MM.1S (cell line): ENCODE measurements at regions not wholly inside any gene's neighbourhood (a gene's known extent, or its start where the extent isn't known, plus 50 kb on each side); places are given as distances from the start of the nearest gene placed in this dataset.

ENCODE experiments used
- DNase-seq: peaks from one replicate; pipeline ENCODE4 v3.0.0-alpha.2; 2015
- H2AFZ ChIP-seq: fragments of 300-600 bp; sonication (generic); 2 replicates; pipeline ENCODE4 v1.6.0; 2016; ENCODE audit warnings: antibody characterized with exemption, low read length
- H3F3A ChIP-seq: fragments of 300-600 bp; sonication (generic); 2 replicates; pipeline ENCODE4 v1.6.1; 2016; ENCODE audit warnings: mild to moderate bottlenecking, antibody characterized with exemption, low read length, moderate library complexity, mixed read lengths; ENCODE audit not compliant: insufficient read depth
- H3K27ac ChIP-seq: fragments of 300-600 bp; sonication (generic); 2 replicates; pipeline ENCODE4 v1.5.1; 2016; ENCODE audit warnings: mild to moderate bottlenecking, low read length
- H3K27me3 ChIP-seq: fragments of 300-600 bp; sonication (generic); replicated peaks from 2 replicates; pipeline ENCODE4 v1.6.0; 2016; ENCODE audit warnings: low read length; ENCODE audit not compliant: insufficient read depth
- H3K36me3 ChIP-seq: fragments of 300-600 bp; sonication (generic); replicated peaks from 2 replicates; pipeline ENCODE4 v1.6.1; 2016; ENCODE audit warnings: mild to moderate bottlenecking, low read length, mixed read lengths; ENCODE audit not compliant: insufficient read depth
- H3K4me1 ChIP-seq: fragments of 300-600 bp; sonication (generic); 2 replicates; pipeline ENCODE4 v1.6.1; 2016; ENCODE audit warnings: low read length, mixed read lengths
- H3K4me2 ChIP-seq: fragments of 300-600 bp; sonication (generic); 2 replicates; pipeline ENCODE4 v1.6.0; 2016; ENCODE audit warnings: low read depth, low read length
- H3K4me3 ChIP-seq: fragments of 300-600 bp; sonication (generic); 2 replicates; pipeline ENCODE4 v1.5.1; 2016; ENCODE audit warnings: low read length, mixed read lengths
- H3K79me2 ChIP-seq: fragments of 300-600 bp; sonication (generic); 2 replicates; pipeline ENCODE4 v1.6.1; 2016; ENCODE audit warnings: mixed run types, low read length, mixed read lengths
- H3K9ac ChIP-seq: fragments of 300-600 bp; sonication (generic); 2 replicates; pipeline ENCODE4 v1.6.1; 2016; ENCODE audit warnings: low read length, mixed read lengths
- H3K9me2 ChIP-seq: fragments of 300-600 bp; sonication (generic); replicated peaks from 2 replicates; pipeline ENCODE4 v1.6.1; 2016; ENCODE audit warnings: mild to moderate bottlenecking, low read length, mixed read lengths; ENCODE audit not compliant: insufficient read depth
- H3K9me3 ChIP-seq: fragments of 300-600 bp; sonication (generic); replicated peaks from 2 replicates; pipeline ENCODE4 v1.6.1; 2016; ENCODE audit warnings: mild to moderate bottlenecking, low read length, mixed read lengths; ENCODE audit not compliant: insufficient read depth
- H4K20me1 ChIP-seq: fragments of 300-600 bp; sonication (generic); 2 replicates; pipeline ENCODE4 v1.6.1; 2016; ENCODE audit warnings: mild to moderate bottlenecking, low read length, moderate library complexity, mixed read lengths; ENCODE audit not compliant: insufficient read depth
- EZH2 ChIP-seq: fragments of 300-600 bp; sonication (generic); optimal IDR thresholded peaks from 2 replicates; pipeline ENCODE3; 2017; ENCODE audit warnings: low read depth, mild to moderate bottlenecking, antibody characterized with exemption, low read length, mixed read lengths
- EZH2phosphoT487 ChIP-seq: fragments of 300-600 bp; sonication (generic); IDR thresholded peaks from 2 replicates; pipeline ENCODE4 v1.6.1; 2018; ENCODE audit warnings: antibody characterized with exemption, low read length
- TF ChIP-seq, protein P1 (sequence below): fragments of 300-600 bp; sonication (generic); IDR thresholded peaks from 2 replicates; pipeline ENCODE4 v1.5.1; 2016; ENCODE audit warnings: antibody characterized with exemption, low read length, mixed read lengths

DNA sequence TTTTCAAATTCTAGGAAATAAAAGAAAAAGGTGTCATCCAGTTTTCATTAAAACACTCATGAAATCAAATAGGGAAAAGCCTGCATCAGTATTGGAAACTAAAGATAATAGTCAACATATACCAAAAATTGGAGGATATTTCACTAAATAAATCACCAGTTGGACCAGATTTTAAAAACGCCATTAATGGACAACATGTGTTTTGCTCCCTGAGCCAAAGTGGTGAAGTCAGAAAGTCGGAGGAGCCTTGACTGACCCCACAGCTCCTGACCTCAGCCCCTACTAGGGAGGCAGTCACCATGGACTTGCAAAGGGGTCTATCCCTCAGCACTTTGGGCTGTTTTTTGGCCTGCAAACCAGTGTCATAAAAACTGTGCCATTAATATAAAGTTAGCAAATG lies 98.3 kb upstream of the SEC61G start:
- no peak for DNase-seq

DNA sequence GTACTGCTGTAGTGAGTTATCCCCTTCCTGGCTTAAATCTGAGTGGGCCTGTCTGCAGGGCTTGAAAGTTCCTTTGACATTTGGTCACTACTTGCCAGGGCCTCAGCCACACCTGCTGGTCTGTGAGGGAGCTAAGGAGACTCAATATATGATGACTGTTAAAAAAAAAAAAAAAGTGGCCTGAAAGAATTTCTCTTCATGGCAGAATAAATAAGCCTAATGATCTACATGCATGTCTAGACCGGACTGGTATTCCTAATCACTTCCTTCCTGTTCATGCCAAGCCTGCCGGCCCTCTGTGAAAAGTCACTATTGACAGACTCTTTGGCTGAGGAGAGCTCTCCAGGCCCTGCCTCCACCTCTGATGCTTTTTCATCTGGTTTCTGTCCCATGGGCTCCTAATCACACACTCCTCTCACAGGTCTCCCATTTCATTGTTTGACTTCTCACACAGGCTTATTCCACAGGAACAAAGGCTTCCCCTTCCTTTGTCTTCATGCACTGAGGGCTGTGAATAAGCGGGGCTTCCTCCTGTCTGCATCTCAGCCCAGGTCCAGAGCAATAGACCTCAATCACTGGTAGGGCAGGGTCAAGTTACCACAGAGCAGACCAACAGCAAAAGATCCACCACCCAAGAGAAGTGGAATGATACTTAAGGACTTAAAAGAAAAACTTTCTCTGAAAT lies 99.1 kb upstream of the SEC61G start:
- Histone ChIP-seq H3K4me1 (no peaks in the 10 kb centered on the region), H4K20me1 (no peaks in the 10 kb centered on the region), H3K36me3 (no peaks in the 10 kb centered on the region), H3K9me3 (no peaks in the 10 kb centered on the region), H3K27ac (no peak overlapping the region), H3K9me2 (no peaks in the 10 kb centered on the region), H3F3A (no peaks in the 10 kb centered on the region), H3K79me2 (no peaks in the 10 kb centered on the region), H3K4me2 (no peak overlapping the region), H3K9ac (no peak overlapping the region), H3K27me3 (no peaks in the 10 kb centered on the region), H3K4me3 (no peak overlapping the region), H2AFZ (no peak overlapping the region)
- no peak for DNase-seq
- TF ChIP-seq EZH2 (no peak), EZH2phosphoT487 (no peak)
- TF ChIP-seq, protein P1, sequence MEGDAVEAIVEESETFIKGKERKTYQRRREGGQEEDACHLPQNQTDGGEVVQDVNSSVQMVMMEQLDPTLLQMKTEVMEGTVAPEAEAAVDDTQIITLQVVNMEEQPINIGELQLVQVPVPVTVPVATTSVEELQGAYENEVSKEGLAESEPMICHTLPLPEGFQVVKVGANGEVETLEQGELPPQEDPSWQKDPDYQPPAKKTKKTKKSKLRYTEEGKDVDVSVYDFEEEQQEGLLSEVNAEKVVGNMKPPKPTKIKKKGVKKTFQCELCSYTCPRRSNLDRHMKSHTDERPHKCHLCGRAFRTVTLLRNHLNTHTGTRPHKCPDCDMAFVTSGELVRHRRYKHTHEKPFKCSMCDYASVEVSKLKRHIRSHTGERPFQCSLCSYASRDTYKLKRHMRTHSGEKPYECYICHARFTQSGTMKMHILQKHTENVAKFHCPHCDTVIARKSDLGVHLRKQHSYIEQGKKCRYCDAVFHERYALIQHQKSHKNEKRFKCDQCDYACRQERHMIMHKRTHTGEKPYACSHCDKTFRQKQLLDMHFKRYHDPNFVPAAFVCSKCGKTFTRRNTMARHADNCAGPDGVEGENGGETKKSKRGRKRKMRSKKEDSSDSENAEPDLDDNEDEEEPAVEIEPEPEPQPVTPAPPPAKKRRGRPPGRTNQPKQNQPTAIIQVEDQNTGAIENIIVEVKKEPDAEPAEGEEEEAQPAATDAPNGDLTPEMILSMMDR, result no peak

More for the DNA sequence above, 98.3 kb upstream of the SEC61G start:
- H3K36me3 ChIP-seq, result no peaks in the 10 kb centered on the region
- H3K27ac ChIP-seq, result no peak overlapping the region
- no peaks in the 10 kb centered on the region for H3F3A ChIP-seq
- H3K4me2 ChIP-seq, result no peak overlapping the region
- no peaks in the 10 kb centered on the region for H3K9me2 ChIP-seq
- no peak overlapping the region for H3K9ac ChIP-seq
- no peaks in the 10 kb centered on the region for H3K9me3 ChIP-seq
- H3K4me1 ChIP-seq, result no peaks in the 10 kb centered on the region
- TF ChIP-seq EZH2phosphoT487 (no peak), EZH2 (no peak)
- TF ChIP-seq, protein P1, result no peak
- no peaks in the 10 kb centered on the region for H3K79me2 ChIP-seq
- H2AFZ ChIP-seq, result no peak overlapping the region
- no peak overlapping the region for H3K4me3 ChIP-seq
- no peaks in the 10 kb centered on the region for H3K27me3 ChIP-seq
- H4K20me1 ChIP-seq, result no peaks in the 10 kb centered on the region

DNA sequence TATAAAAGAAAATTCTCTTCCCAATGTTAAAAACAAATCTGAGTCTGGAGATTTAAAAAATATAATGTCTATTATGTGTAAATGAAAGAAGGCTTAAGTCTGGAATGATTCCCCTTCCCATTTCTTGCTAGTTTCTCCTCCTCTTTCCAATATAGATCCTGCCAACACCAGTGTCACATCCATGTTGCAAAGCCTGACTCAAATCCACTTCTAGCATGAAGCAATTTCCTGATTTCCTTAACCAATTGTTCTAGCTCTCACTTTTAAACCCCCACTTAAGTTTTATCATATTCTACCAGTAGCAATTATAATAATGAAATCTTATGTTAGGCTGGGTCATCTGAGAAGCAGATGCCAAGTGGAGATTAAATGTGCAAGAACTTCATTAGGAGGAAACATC lies 100.1 kb upstream of the SEC61G start:
- DNase-seq, result no peak
- no peaks in the 10 kb centered on the region for H3K4me1 ChIP-seq
- H3K27ac ChIP-seq, result no peak overlapping the region
- no peaks in the 10 kb centered on the region for H3K36me3 ChIP-seq
- no peak overlapping the region for H3K9ac ChIP-seq
- no peaks in the 10 kb centered on the region for H3K27me3 ChIP-seq
- no peaks in the 10 kb centered on the region for H4K20me1 ChIP-seq
- no peaks in the 10 kb centered on the region for H3F3A ChIP-seq
- no peak overlapping the region for H2AFZ ChIP-seq
- no peak overlapping the region for H3K4me3 ChIP-seq
- H3K4me2 ChIP-seq, result no peak overlapping the region
- H3K9me3 ChIP-seq, result no peaks in the 10 kb centered on the region
- H3K79me2 ChIP-seq, result no peaks in the 10 kb centered on the region
- TF ChIP-seq, protein P1, result no peak
- TF ChIP-seq EZH2phosphoT487 (no peak), EZH2 (no peak)
- no peaks in the 10 kb centered on the region for H3K9me2 ChIP-seq
